GM18520 (cell line): ENCODE measurements at regions not wholly inside any gene's neighbourhood (a gene's known extent, or its start where the extent isn't known, plus 50 kb on each side); places are given as distances from the start of the nearest gene placed in this dataset.

Source experiments
- ATAC-seq: cut with Tn5 transposase; IDR thresholded peaks from one replicate; pipeline ENCODE4 v1.9.1; 2021; ENCODE audit not compliant: unreplicated experiment

- ATAC-seq: peak; percentile 36
These were observed 58.8 kb upstream of the ZNF804B start for GRCh38 chr7:88700725-88701124.

GRCh38 chr7:88694207-88694606 lies 65.3 kb upstream of the ZNF804B start:
- no peak for ATAC-seq

GRCh38 chr7:88693131-88693530 lies 66.4 kb upstream of the ZNF804B start:
- no peak for ATAC-seq

DNA sequence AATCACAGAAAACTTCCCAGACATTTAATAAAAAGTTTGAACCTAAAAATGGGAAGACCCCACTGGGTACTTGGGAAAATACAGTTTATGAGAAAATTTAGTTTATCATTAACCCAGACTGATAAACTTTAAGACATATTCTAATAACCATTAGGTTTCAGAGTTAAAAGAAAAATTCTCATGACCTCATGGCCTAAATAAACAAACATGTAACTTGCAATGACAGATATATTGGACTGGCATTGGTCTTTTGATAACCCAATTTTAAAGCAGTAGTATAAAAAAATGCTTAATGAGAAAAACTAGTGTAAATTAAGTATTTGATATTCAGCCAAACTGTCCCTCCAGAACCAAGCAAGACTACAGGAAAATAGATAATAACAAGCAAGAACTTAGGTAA lies 67.0 kb upstream of the ZNF804B start:
- no peak for ATAC-seq

DNA sequence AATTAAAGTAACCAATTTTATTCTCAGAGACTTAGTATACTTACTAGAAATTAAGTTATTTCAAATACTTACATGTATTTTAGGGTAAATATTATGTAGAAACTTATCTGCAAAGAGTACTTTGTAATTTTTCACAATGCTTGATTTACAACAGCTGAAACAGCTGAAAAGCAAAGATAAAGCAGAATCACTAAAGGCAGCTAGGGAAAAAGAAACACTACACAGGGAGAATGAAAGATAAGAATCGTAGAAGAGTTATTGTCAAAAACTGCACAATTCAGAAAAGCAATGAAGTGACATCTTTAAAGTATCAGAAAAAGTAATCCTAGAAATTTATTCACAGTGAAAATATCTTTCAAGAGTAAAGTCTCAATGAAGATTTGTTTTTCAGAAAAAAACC lies 69.7 kb upstream of the ZNF804B start:
- ATAC-seq: no peak

DNA sequence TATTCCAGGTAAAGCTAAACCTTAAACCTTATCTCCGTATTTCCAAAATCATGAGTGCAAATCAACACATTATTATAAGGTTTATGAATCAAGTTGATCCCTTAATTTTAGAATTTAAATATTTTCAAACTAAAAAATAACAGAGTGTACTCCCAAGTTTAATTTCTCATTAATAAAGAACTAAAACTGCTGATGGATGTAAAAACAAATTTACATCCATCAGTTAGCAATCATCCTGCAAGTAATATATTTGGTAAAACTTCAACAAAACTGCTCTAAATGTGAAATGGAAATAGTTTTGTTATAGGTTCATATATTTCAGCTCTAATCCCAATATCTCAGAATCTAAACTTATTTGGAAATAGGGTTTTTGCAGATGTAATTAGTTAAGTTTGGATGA lies 71.3 kb upstream of the ZNF804B start:
- ATAC-seq: no peak

- ATAC-seq: no peak
These were observed 72.9 kb upstream of the ZNF804B start for GRCh38 chr7:88686468-88687229.

DNA sequence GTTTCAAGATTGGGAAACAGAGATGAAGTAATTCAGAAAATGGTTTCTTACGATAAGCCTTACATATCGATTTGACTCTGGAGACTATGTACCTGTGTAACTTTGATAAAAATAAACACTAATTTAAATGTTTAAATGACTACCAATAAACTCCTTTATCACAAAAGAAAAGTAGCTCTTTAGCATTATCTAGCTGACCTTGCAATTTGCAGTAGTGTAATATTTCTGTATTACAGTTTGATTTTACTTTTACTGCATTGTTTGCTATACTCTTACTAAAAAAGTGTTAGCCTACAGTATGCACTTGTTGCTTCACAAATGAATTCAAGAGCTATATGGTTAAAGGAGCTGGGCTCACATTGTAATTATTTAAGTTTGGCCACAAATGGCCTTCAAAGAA lies 77.8 kb upstream of the ZNF804B start:
- no peak for ATAC-seq

DNA sequence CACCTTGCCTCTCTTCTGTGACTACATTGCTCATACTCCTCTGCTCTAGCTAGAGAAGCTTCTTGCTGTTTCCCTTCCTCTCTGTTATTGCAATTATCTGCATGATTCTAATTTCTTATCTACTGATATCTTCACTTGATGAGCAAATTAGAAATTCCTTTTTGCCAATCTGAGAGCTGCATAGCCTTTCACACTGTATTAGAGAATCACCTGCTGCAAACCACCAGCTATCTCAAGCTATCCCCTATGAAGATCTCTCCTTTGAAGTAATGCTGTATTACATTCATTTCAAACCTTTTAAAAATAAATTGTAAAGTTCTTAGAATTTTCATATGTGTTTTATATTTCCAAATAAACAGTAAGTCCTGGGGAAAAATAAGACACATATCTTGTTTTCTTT lies 89.0 kb upstream of the ZNF804B start:
- peak; percentile 16 for ATAC-seq

GRCh38 chr7:88669913-88670312 lies 89.6 kb upstream of the ZNF804B start:
- peak; percentile 68 for ATAC-seq

- no peak for ATAC-seq
These were observed 90.9 kb upstream of the ZNF804B start for GRCh38 chr7:88668591-88668990.

DNA sequence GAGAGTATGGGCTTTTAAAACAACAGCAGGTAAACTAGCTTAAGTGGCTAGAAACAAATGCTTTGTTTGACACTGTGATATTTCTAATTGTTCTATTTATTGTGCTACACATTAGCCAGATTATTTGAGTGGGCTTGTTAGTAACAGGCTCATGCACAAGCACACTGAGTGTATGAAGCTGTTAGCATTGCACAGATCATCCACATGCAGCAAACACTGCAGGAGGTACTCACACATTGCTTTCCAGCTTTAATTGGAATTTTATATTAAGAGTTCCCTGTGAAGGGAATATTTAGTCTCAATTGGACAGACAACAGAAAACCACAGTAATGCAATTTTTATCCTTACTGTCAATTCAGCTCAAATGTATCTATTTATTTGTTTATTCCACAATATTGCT lies 92.9 kb upstream of the ZNF804B start:
- no peak for ATAC-seq

GRCh38 chr7:88665892-88666514 lies 93.5 kb upstream of the ZNF804B start:
- no peak for ATAC-seq

DNA sequence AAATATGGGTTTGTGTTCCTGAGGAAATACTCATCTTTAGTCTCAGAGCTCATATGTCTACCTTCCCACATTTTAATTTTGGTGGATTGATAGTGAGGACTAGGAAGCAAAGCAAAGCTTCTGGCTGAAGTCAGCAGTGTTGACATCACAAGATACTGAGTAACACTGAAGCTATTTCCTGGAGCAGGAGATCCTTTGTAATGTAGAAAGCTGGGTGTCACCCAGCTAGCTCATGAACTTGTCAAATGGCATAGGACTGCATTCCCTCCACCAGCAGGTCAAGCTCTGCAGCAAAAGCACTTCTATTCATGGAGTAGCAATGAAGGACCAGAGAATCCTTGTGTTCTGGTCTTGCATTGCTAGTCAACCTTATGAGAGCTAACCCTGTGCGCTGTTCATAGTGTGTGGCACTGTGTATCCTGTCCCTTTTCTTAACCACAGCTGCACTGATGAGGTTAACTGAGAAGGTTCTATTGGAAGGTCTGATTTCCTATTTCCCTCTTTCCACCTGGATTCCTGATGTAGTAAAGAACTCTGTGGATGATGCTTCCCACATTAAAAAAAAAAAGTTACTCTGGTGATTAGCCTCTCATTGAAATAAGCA lies 94.8 kb upstream of the ZNF804B start:
- ATAC-seq: no peak

DNA sequence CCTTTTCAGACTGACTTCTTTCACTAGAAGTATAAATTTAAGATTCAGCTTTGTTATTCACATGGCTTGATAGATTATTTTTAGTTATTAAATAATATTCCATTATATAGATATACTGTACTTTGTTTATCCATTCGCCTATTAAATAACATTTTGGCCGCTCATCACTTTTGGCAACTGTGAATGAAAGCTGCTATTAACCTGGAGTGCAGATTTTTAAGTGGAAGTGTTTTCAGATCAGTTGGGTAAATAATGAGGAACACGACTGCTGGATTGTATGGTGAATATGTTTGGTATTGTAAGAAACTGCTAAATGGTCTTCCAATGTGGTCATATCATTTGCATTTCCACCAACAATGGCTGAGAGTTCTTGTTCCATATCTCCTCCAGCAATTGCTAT lies 97.6 kb upstream of the ZNF804B start:
- ATAC-seq: no peak

DNA sequence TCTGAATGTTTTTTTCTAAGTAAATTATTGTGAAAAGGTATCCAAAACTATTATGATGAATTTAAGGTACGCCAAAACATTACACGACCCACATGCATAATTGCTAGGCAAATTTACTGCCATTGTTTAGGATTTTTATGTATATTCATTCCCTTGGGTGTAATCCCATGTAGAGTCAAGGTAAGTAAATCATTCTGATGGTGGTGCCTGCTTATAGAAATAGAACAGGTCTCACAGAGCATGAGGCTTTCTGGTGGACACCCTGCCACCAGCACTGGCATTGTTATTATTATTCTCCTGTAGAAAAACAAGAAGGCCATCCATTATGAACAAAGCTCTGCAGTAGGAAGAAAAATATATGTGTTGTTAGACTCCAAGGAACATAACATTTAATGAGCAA lies 111.7 kb upstream of the ZNF804B start:
- ATAC-seq: no peak

GRCh38 chr7:88638583-88638982 lies 120.9 kb upstream of the ZNF804B start:
- ATAC-seq: no peak

DNA sequence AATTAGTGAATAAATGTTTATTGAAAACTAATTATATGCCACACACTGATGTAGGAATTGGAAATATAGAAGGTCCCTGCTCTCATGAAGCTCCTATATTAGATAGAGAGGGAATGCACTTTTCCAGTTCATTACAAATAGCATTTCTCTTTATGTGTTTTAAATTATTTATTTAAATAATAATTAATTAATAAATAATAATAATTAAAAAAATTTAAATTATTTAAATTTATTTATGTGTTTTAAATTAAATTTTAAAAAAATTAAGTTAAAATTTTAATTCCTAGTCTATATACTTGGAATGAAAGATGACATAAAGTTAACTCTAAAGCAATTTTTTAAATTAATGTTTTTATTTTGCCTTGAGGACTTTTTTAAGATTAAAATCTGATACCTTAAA lies 121.7 kb upstream of the ZNF804B start:
- ATAC-seq: no peak

GRCh38 chr7:88635149-88635548 lies 124.4 kb upstream of the ZNF804B start:
- no peak for ATAC-seq

DNA sequence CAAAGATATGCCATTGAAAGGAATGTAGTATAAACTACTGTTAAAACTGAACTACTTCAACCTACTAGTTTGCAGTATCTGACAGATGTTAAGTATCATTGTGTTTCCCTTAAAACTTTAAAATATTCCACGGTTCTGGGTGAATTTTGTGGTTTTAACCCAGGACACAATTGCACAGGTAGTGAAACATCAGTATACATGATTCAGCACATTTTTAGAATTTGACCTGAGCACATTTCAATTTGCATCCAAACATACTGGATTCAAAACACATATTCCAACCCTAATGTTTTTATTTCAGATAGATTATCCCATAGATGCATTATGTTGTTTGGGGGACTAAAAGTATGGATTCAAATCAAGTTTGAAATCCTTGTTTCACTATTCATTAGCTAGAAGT lies 129.9 kb upstream of the ZNF804B start:
- ATAC-seq: no peak

DNA sequence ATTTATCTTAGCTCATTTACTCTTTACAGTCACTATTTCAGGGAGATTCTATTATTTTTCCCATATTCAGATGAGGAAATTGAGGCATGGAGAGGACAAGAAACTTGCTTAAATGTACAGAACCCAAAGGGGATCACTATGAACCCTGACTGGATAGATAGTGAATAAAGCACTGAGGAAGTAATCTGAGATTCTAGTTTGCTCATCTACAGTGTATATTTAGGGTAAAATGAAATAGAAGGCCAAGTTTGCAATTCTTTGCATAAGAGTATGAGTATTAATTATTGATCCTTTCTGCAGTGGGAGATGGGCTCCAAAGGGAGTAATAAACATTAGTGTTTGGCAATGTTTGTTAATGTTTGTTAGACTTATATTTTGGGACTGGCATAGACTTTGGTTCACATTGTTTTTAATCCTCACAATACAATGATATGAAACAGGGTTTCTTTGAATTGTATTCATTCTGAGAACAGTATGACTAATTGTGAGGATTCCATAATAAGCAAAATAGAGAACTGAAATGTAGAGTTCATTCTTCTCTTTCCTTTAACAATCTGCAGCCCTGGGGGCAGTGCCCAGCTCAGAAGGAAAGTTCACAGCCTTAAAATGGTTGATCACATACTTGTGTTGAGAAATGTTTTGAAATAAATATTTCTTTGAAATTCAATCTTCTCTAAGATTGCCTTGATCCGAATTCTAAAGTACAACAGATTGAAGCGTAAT lies 131.0 kb upstream of the ZNF804B start:
- peak; percentile 100 for ATAC-seq

- ATAC-seq: no peak
These were observed 142.3 kb upstream of the ZNF804B start for GRCh38 chr7:88617185-88617584.
